IMR-90 (cell line): ENCODE measurements at regions not wholly inside any gene's neighbourhood (a gene's known extent, or its start where the extent isn't known, plus 50 kb on each side); places are given as distances from the start of the nearest gene placed in this dataset.

Experiments used
- ATAC-seq: fragments of 200-7000 bp; cut with Tn5 transposase; 2 replicates; pipeline ENCODE4 v1.9.1; 2020; ENCODE audit warnings: low read depth, mild to moderate bottlenecking, moderate library complexity
- BruUV-seq: library from RNA; stranded (reverse); fragments of 400-500 nt; replicated peaks from 2 replicates; lab custom pipeline; 2021; lab: Mats Ljungman, UMichigan
- CTCF ChIA-PET: fragments of 300-600 bp; formaldehyde crosslinking; extraction: SDS; loops from one replicate; lab custom pipeline; 2021; ENCODE audit warnings: antibody characterized with exemption; lab: Yijun Ruan, JAX
- POLR2A ChIA-PET: fragments of 300-600 bp; sonication (Branson Sonifier 250); formaldehyde crosslinking; loops from one replicate; lab custom pipeline; 2022; ENCODE audit warnings: antibody characterized with exemption; ENCODE audit not compliant: unreplicated experiment; lab: Charles Lee
- DNase-seq: peaks from one replicate; pipeline ENCODE4 v3.0.0; 2013
- H2AFZ ChIP-seq: replicated peaks from 2 replicates; pipeline ENCODE3; 2013; ENCODE audit warnings: low read length, mild to moderate bottlenecking; ENCODE audit not compliant: poor library complexity
- H2AK5ac ChIP-seq: 2 replicates; pipeline ENCODE4 v1.6.1; 2013; ENCODE audit warnings: low read depth, low read length, inconsistent platforms
- H2AK9ac ChIP-seq: replicated peaks from 2 replicates; pipeline ENCODE3; 2013; ENCODE audit warnings: mild to moderate bottlenecking, low read depth, low read length, moderate library complexity; ENCODE audit not compliant: poor library complexity
- H2BK120ac ChIP-seq: 2 replicates; pipeline ENCODE4 v1.6.1; 2013; ENCODE audit warnings: low read depth, low read length, inconsistent platforms
- H2BK15ac ChIP-seq: 3 replicates; pipeline ENCODE4 v1.6.1; 2013; ENCODE audit warnings: low read depth, low read length, inconsistent platforms
- H2BK20ac ChIP-seq: 2 replicates; pipeline ENCODE4 v1.6.1; 2013; ENCODE audit warnings: low read depth, mild to moderate bottlenecking, inconsistent platforms, low read length, moderate library complexity
- H2BK5ac ChIP-seq: 2 replicates; pipeline ENCODE4 v1.6.1; 2013; ENCODE audit warnings: mild to moderate bottlenecking, low read depth, low read length, inconsistent platforms; ENCODE audit not compliant: poor library complexity, severe bottlenecking
- H3K14ac ChIP-seq: replicated peaks from 2 replicates; pipeline ENCODE4 v1.6.1; 2013; ENCODE audit warnings: low read depth, low read length, inconsistent platforms
- H3K18ac ChIP-seq: 2 replicates; pipeline ENCODE4 v1.6.1; 2013; ENCODE audit warnings: low read depth, low read length, control low read depth
- H3K23ac ChIP-seq: 2 replicates; pipeline ENCODE4 v1.6.1; 2013; ENCODE audit warnings: low read depth, low read length, inconsistent platforms
- H3K27ac ChIP-seq: 2 replicates; pipeline ENCODE4 v1.5.1; 2013; ENCODE audit warnings: mild to moderate bottlenecking, control low read depth, low read length; ENCODE audit not compliant: insufficient read depth
- H3K27me3 ChIP-seq: 2 replicates; pipeline ENCODE4 v1.6.1; 2013; ENCODE audit warnings: low read length; ENCODE audit not compliant: control insufficient read depth, insufficient read depth
- H3K36me3 ChIP-seq: 2 replicates; pipeline ENCODE4 v1.6.1; 2013; ENCODE audit warnings: low read length, mixed read lengths; ENCODE audit not compliant: control insufficient read depth, insufficient read depth
- H3K4ac ChIP-seq: 2 replicates; pipeline ENCODE4 v1.6.1; 2013; ENCODE audit warnings: low read depth, low read length, inconsistent platforms
- H3K4me1 ChIP-seq: 2 replicates; pipeline ENCODE4 v1.6.1; 2013; ENCODE audit warnings: low read length, mixed read lengths; ENCODE audit not compliant: control insufficient read depth, insufficient read depth
- H3K4me2 ChIP-seq: 2 replicates; pipeline ENCODE4 v1.6.1; 2013; ENCODE audit warnings: low read depth, mild to moderate bottlenecking, control low read depth, low read length, moderate library complexity
- H3K4me3 ChIP-seq: 2 replicates; pipeline ENCODE4 v1.5.1; 2013; ENCODE audit warnings: low read depth, mild to moderate bottlenecking, control low read depth, low read length, moderate library complexity; ENCODE audit not compliant: insufficient read depth
- H3K56ac ChIP-seq: 2 replicates; pipeline ENCODE4 v1.6.1; 2013; ENCODE audit warnings: low read length, inconsistent platforms; ENCODE audit not compliant: insufficient read depth; ENCODE audit errors: extremely low read depth
- H3K79me1 ChIP-seq, 2 experiments: 2 replicates each; pipeline ENCODE4 v1.6.1; 2013; ENCODE audit warnings: low read length in 2 of 2, inconsistent platforms in 1 of 2, low read depth in 1 of 2
- H3K9ac ChIP-seq: 2 replicates; pipeline ENCODE4 v1.6.1; 2013; ENCODE audit warnings: low read depth, low read length, control low read depth
- H3K9me1 ChIP-seq: 2 replicates; pipeline ENCODE4 v1.6.1; 2013; ENCODE audit warnings: low read length, inconsistent platforms; ENCODE audit not compliant: insufficient read depth
- H3K9me3 ChIP-seq: 2 replicates; pipeline ENCODE4 v1.6.1; 2013; ENCODE audit warnings: low read length; ENCODE audit not compliant: control insufficient read depth, insufficient read depth
- H4K20me1 ChIP-seq: 2 replicates; pipeline ENCODE4 v1.6.1; 2013; ENCODE audit warnings: low read length, inconsistent platforms; ENCODE audit not compliant: insufficient read depth
- H4K5ac ChIP-seq: 2 replicates; pipeline ENCODE4 v1.6.1; 2013; ENCODE audit warnings: mild to moderate bottlenecking, low read depth, low read length, control low read depth
- H4K8ac ChIP-seq, 2 experiments: 2 replicates each; pipeline ENCODE4 v1.6.1; 2013; ENCODE audit warnings: low read depth in 2 of 2, low read length in 2 of 2, control low read depth in 1 of 2, inconsistent platforms in 1 of 2
- H4K91ac ChIP-seq: 2 replicates; pipeline ENCODE4 v1.6.1; 2013; ENCODE audit warnings: low read depth, low read length, inconsistent platforms; ENCODE audit not compliant: insufficient read depth
- CEBPB ChIP-seq: IDR thresholded peaks from 2 replicates; pipeline ENCODE4 v1.6.1; 2012; ENCODE audit warnings: low read depth, low read length, improper control_type of control experiment
- FOS ChIP-seq: fragments of 150-350 bp; IDR thresholded peaks from 2 replicates; pipeline ENCODE4 v1.6.1; 2016; ENCODE audit warnings: low read depth, low read length
- MAFK ChIP-seq: IDR thresholded peaks from 2 replicates; pipeline ENCODE4 v1.6.1; 2012; ENCODE audit warnings: low read depth, low read length, improper control_type of control experiment
- MXI1 ChIP-seq: IDR thresholded peaks from 2 replicates; pipeline ENCODE4 v1.6.1; 2012; ENCODE audit warnings: low read depth, mild to moderate bottlenecking, low read length, moderate library complexity, borderline replicate concordance
- RFX5 ChIP-seq: IDR thresholded peaks from 2 replicates; pipeline ENCODE4 v1.8.0; 2012; ENCODE audit warnings: low read depth, mild to moderate bottlenecking, low read length, moderate library complexity
- WGBS, 2 experiments: methylation state at CpG; one replicate each; pipeline versions ENCODE4 v1.1.5 to v1.1.7; 2013; ENCODE audit warnings: missing lambda C conversion rate in 2 of 2; ENCODE audit not compliant: insufficient read length in 1 of 2; ENCODE audit errors: extremely low coverage in 2 of 2; 5-methylcytosine and 5-hydroxymethylcytosine counted together
- dilution Hi-C: fragments of 300-500 bp; cut with HindIII; formaldehyde crosslinking; loops from one replicate; pipeline ENCODE4 v1.14.3; 2018; ENCODE audit warnings: low sequenced_read_pairs; ENCODE audit not compliant: unreplicated experiment
- in situ Hi-C: fragments of 300-500 bp; cut with MboI; formaldehyde crosslinking; loops from 3 replicates; pipeline ENCODE4 v1.14.3; 2019; ENCODE audit warnings: low sequenced_read_pairs, inconsistent platforms, mixed read lengths
- intact Hi-C: fragments of 100-400 bp; cut with micrococcal nuclease; formaldehyde crosslinking; loops from 2 replicates; pipeline ENCODE4 v1.10.0; 2022
- TF ChIP-seq, protein P1 (sequence below): fragments of 150-350 bp; IDR thresholded peaks from 2 replicates; pipeline ENCODE4 v1.6.1; 2017; ENCODE audit warnings: mild to moderate bottlenecking, antibody characterized with exemption, low read length, low read depth
- TF ChIP-seq, protein P2 (sequence below): fragments of 150-350 bp; IDR thresholded peaks from 2 replicates; pipeline ENCODE4 v1.6.1; 2016; ENCODE audit warnings: low read depth, mild to moderate bottlenecking, low read length, moderate library complexity, borderline replicate concordance

DNA sequence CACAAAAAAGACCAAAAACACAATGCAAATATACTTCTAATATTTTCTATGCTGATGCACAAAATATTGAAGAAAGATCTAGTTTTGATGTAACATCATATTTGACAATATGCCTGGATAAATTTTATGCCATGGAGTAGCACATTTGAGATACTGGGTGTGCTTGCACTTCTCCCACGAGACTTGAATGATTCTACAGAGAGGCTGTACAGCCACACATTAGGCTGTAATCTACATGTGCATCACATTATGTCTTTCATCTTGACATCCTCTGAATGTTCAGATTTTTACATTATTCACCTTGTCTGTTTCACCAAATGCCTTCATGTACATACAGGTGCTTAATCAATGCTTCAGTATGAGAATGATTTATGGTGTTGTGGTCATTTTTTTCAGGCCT lies 756.4 kb upstream of the CDH7 start:
- no CpG with 5 or more reads among the region's 1 CpG for WGBS, 2 experiments
- H2AK5ac ChIP-seq: no peak overlapping the region
- H4K5ac ChIP-seq: no peak overlapping the region
- H3K4me3 ChIP-seq: no peak overlapping the region
- H2BK5ac ChIP-seq: no peak overlapping the region
- no peak overlapping the region for H4K91ac ChIP-seq
- H3K18ac ChIP-seq: no peak overlapping the region
- no peak for DNase-seq
- CTCF ChIA-PET: no interaction called here
- no peak overlapping the region for H4K8ac ChIP-seq
- no peak overlapping the region for H2AK9ac ChIP-seq
- H3K27me3 ChIP-seq: no peaks in the 10 kb centered on the region
- dilution Hi-C loops (no loop called here), intact Hi-C loops (no loop called here), in situ Hi-C loops (no loop called here)
- no peak overlapping the region for H3K56ac ChIP-seq
- no peaks in the 10 kb centered on the region for H3K79me1 ChIP-seq
- no peak overlapping the region for H2BK15ac ChIP-seq
- POLR2A ChIA-PET: no interaction called here
- no peaks in the 10 kb centered on the region for H3K36me3 ChIP-seq
- no peak overlapping the region for H3K4ac ChIP-seq
- H3K23ac ChIP-seq: no peak overlapping the region
- H3K9me3 ChIP-seq: peaks cover 2% of the 10 kb centered on the region; the same call in 1 of the 2 replicates
- no peak overlapping the region for H3K9ac ChIP-seq
- no peaks in the 10 kb centered on the region for H4K20me1 ChIP-seq
- no peak overlapping the region for H2BK20ac ChIP-seq
- no TSS peak for BruUV-seq
- no peak overlapping the region for H3K4me2 ChIP-seq
- ATAC-seq: no peak
- H2AFZ ChIP-seq: no peak overlapping the region
- TF ChIP-seq MXI1: no peak
- no peak for TF ChIP-seq CEBPB
- TF ChIP-seq, protein P1, sequence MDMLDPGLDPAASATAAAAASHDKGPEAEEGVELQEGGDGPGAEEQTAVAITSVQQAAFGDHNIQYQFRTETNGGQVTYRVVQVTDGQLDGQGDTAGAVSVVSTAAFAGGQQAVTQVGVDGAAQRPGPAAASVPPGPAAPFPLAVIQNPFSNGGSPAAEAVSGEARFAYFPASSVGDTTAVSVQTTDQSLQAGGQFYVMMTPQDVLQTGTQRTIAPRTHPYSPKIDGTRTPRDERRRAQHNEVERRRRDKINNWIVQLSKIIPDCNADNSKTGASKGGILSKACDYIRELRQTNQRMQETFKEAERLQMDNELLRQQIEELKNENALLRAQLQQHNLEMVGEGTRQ: no peak
- TF ChIP-seq RFX5: no peak
- no peak for TF ChIP-seq FOS
- TF ChIP-seq MAFK: no peak
- TF ChIP-seq, protein P2, sequence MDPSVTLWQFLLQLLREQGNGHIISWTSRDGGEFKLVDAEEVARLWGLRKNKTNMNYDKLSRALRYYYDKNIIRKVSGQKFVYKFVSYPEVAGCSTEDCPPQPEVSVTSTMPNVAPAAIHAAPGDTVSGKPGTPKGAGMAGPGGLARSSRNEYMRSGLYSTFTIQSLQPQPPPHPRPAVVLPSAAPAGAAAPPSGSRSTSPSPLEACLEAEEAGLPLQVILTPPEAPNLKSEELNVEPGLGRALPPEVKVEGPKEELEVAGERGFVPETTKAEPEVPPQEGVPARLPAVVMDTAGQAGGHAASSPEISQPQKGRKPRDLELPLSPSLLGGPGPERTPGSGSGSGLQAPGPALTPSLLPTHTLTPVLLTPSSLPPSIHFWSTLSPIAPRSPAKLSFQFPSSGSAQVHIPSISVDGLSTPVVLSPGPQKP: no peak
- no peak overlapping the region for H3K14ac ChIP-seq
- H2BK120ac ChIP-seq: no peak overlapping the region
- no peaks in the 10 kb centered on the region for H3K4me1 ChIP-seq
- H3K9me1 ChIP-seq: no peaks in the 10 kb centered on the region
- H3K27ac ChIP-seq: no peak overlapping the region
